HG03139 (cell line): ENCODE measurements at regions not wholly inside any gene's neighbourhood (a gene's known extent, or its start where the extent isn't known, plus 50 kb on each side); places are given as distances from the start of the nearest gene placed in this dataset.

Experiments used
- ATAC-seq: cut with Tn5 transposase; IDR thresholded peaks from one replicate; pipeline ENCODE4 v1.9.1; 2021; ENCODE audit not compliant: unreplicated experiment

GRCh38 chr4:125679989-125680388 lies 365.2 kb downstream of the FAT4 start:
- no peak for ATAC-seq

GRCh38 chr4:125681240-125681639 lies 366.5 kb downstream of the FAT4 start:
- no peak for ATAC-seq

- ATAC-seq, result no peak
Observed at GRCh38 chr4:125682730-125683129, 368.0 kb downstream of the FAT4 start.

GRCh38 chr4:125688841-125689240 lies 374.1 kb downstream of the FAT4 start:
- ATAC-seq, result no peak

- no peak for ATAC-seq
Observed at GRCh38 chr4:125689805-125690204, 375.1 kb downstream of the FAT4 start.

GRCh38 chr4:125693228-125693627 lies 378.5 kb downstream of the FAT4 start:
- no peak for ATAC-seq

GRCh38 chr4:125702406-125702805 lies 387.7 kb downstream of the FAT4 start:
- no peak for ATAC-seq

GRCh38 chr4:125703443-125703842 lies 388.7 kb downstream of the FAT4 start:
- no peak for ATAC-seq

- ATAC-seq, result no peak
Observed at GRCh38 chr4:125704726-125705125, 390.0 kb downstream of the FAT4 start.

- no peak for ATAC-seq
Observed at GRCh38 chr4:125705681-125706080, 390.9 kb downstream of the FAT4 start.

GRCh38 chr4:125707397-125707796 lies 392.6 kb downstream of the FAT4 start:
- ATAC-seq, result no peak

GRCh38 chr4:125710766-125711165 lies 396.0 kb downstream of the FAT4 start:
- ATAC-seq, result no peak

- ATAC-seq, result no peak
Observed at GRCh38 chr4:125714049-125714448, 399.3 kb downstream of the FAT4 start.

- no peak for ATAC-seq
Observed at GRCh38 chr4:125714845-125715244, 400.1 kb downstream of the FAT4 start.

- ATAC-seq, result no peak
Observed at GRCh38 chr4:125719987-125720386, 405.2 kb downstream of the FAT4 start.

- ATAC-seq, result no peak
Observed at GRCh38 chr4:125722009-125722408, 407.3 kb downstream of the FAT4 start.

GRCh38 chr4:125725957-125726525 lies 411.3 kb downstream of the FAT4 start:
- ATAC-seq, result no peak

- ATAC-seq, result no peak
Observed at GRCh38 chr4:125727931-125728330, 413.2 kb downstream of the FAT4 start.

GRCh38 chr4:125728568-125728967 lies 413.8 kb downstream of the FAT4 start:
- ATAC-seq, result no peak

- no peak for ATAC-seq
Observed at GRCh38 chr4:125729171-125729570, 414.4 kb downstream of the FAT4 start.

GRCh38 chr4:125732632-125733031 lies 417.9 kb downstream of the FAT4 start:
- no peak for ATAC-seq

- ATAC-seq, result no peak
Observed at GRCh38 chr4:125734504-125734903, 419.7 kb downstream of the FAT4 start.

GRCh38 chr4:125735102-125735501 lies 420.3 kb downstream of the FAT4 start:
- ATAC-seq, result no peak

- ATAC-seq, result no peak
Observed at GRCh38 chr4:125736057-125736456, 421.3 kb downstream of the FAT4 start.
